Osteocyte (in vitro differentiated cells): ENCODE measurements at regions not wholly inside any gene's neighbourhood (a gene's known extent, or its start where the extent isn't known, plus 50 kb on each side); places are given as distances from the start of the nearest gene placed in this dataset.

Experiments used
- DNase-seq: peaks from one replicate; pipeline ENCODE4 v3.0.0; 2021; ENCODE audit warnings: mixed read lengths; ENCODE audit not compliant: unreplicated experiment; ENCODE audit errors: extremely low spot score
- H3K27ac Mint-ChIP-seq: one replicate; pipeline ENCODE4 v1.8.0; 2021; ENCODE audit warnings: mild to moderate bottlenecking, mixed read lengths; ENCODE audit not compliant: unreplicated experiment
- H3K27me3 Mint-ChIP-seq: one replicate; pipeline ENCODE4 v1.8.0; 2021; ENCODE audit warnings: mixed read lengths; ENCODE audit not compliant: unreplicated experiment
- H3K36me3 Mint-ChIP-seq: one replicate; pipeline ENCODE4 v1.8.0; 2021; ENCODE audit warnings: mixed read lengths; ENCODE audit not compliant: unreplicated experiment
- H3K4me1 Mint-ChIP-seq: one replicate; pipeline ENCODE4 v1.8.0; 2021; ENCODE audit warnings: mixed read lengths; ENCODE audit not compliant: unreplicated experiment
- H3K4me3 Mint-ChIP-seq: one replicate; pipeline ENCODE4 v1.8.0; 2021; ENCODE audit warnings: mild to moderate bottlenecking, moderate library complexity, mixed read lengths; ENCODE audit not compliant: unreplicated experiment
- H3K9me3 Mint-ChIP-seq: one replicate; pipeline ENCODE4 v1.8.0; 2021; ENCODE audit warnings: mixed read lengths; ENCODE audit not compliant: unreplicated experiment
- CTCF ChIP-seq: fragments of 200-600 bp; sonication (generic); IDR thresholded peaks from 2 replicates; pipeline ENCODE4 v1.5.0; 2021; ENCODE audit warnings: antibody characterized with exemption, mild to moderate bottlenecking, moderate library complexity

- H3K36me3 Mint-ChIP-seq: no peaks in the 10 kb centered on the region
- H3K9me3 Mint-ChIP-seq: no peaks in the 10 kb centered on the region
- H3K4me1 Mint-ChIP-seq: no peaks in the 10 kb centered on the region
- peaks cover 52% of the 10 kb centered on the region for H3K27me3 Mint-ChIP-seq
- no peak for DNase-seq
- H3K27ac Mint-ChIP-seq: no peak overlapping the region
- no peak for TF ChIP-seq CTCF
- H3K4me3 Mint-ChIP-seq: no peak overlapping the region
These were observed 601.5 kb upstream of the FANCL start for GRCh38 chr2:58842501-58843155.

- peaks cover 2% of the 10 kb centered on the region for H3K27me3 Mint-ChIP-seq
- peaks cover 3% of the 10 kb centered on the region for H3K9me3 Mint-ChIP-seq
- no peaks in the 10 kb centered on the region for H3K36me3 Mint-ChIP-seq
- no peak overlapping the region for H3K4me3 Mint-ChIP-seq
- DNase-seq: no peak
- H3K4me1 Mint-ChIP-seq: no peaks in the 10 kb centered on the region
- TF ChIP-seq CTCF: no peak
- no peak overlapping the region for H3K27ac Mint-ChIP-seq
These were observed 593.3 kb upstream of the FANCL start for GRCh38 chr2:58834404-58834803.

GRCh38 chr2:58826795-58827194 lies 585.7 kb upstream of the FANCL start:
- peaks cover 44% of the 10 kb centered on the region for H3K9me3 Mint-ChIP-seq
- no peaks in the 10 kb centered on the region for H3K27me3 Mint-ChIP-seq
- no peak overlapping the region for H3K4me3 Mint-ChIP-seq
- no peaks in the 10 kb centered on the region for H3K4me1 Mint-ChIP-seq
- no peak for DNase-seq
- no peak overlapping the region for H3K27ac Mint-ChIP-seq
- no peak for TF ChIP-seq CTCF
- H3K36me3 Mint-ChIP-seq: peaks cover 2% of the 10 kb centered on the region

- H3K36me3 Mint-ChIP-seq: no peaks in the 10 kb centered on the region
- no peaks in the 10 kb centered on the region for H3K4me1 Mint-ChIP-seq
- H3K27ac Mint-ChIP-seq: no peak overlapping the region
- H3K27me3 Mint-ChIP-seq: peaks cover 3% of the 10 kb centered on the region
- no peak overlapping the region for H3K4me3 Mint-ChIP-seq
- no peak for TF ChIP-seq CTCF
- no peak for DNase-seq
- no peaks in the 10 kb centered on the region for H3K9me3 Mint-ChIP-seq
These were observed 571.7 kb upstream of the FANCL start for GRCh38 chr2:58812771-58813344.

GRCh38 chr2:58805126-58805525 lies 564.0 kb upstream of the FANCL start:
- Mint-ChIP-seq H3K4me1 (no peaks in the 10 kb centered on the region), H3K27ac (no peak overlapping the region), H3K27me3 (peaks cover 12% of the 10 kb centered on the region), H3K36me3 (no peaks in the 10 kb centered on the region), H3K4me3 (no peak overlapping the region), H3K9me3 (no peaks in the 10 kb centered on the region)
- no peak for DNase-seq
- no peak for TF ChIP-seq CTCF
